ENCODE measurements at regions not wholly inside any gene's neighbourhood (a gene's known extent, or its start where the extent isn't known, plus 50 kb on each side); places are given as distances from the start of the nearest gene placed in this dataset.

- intact Hi-C loops (cut with micrococcal nuclease) (no loop called here), dilution Hi-C loops (cut with MboI; ENCODE audit: extremely low pct_ligation_motif_present, low sequenced_read_pairs) (no loop called here)
- ChIA-PET POLR2A (no interaction called here), CTCF (no interaction called here)
- H4K20me1 ChIP-seq (replicated peaks; ENCODE audit: control insufficient read depth, extremely low read depth, insufficient read depth, low read length), result no peaks in the 10 kb centered on the region
- no peak overlapping the region for H2AFZ ChIP-seq (ENCODE audit: low read depth, low read length)
- TF ChIP-seq FOS (IDR thresholded peaks at IDR 0.05; ENCODE audit: borderline replicate concordance, insufficient read depth, low read length), result no peak
- no peak for TF ChIP-seq GATA2 (IDR thresholded peaks at IDR 0.05; ENCODE audit: insufficient read depth, insufficient read length, low read depth, low read length)
- H3K9ac ChIP-seq (replicated peaks; ENCODE audit: extremely low read depth, insufficient read depth, low read length), result no peak overlapping the region
- H3K9me3 ChIP-seq (replicated peaks; ENCODE audit: control insufficient read depth, insufficient read depth, low read length), result no peaks in the 10 kb centered on the region
- H3K79me2 ChIP-seq (ENCODE audit: control insufficient read depth, insufficient read depth, low read length), result no peaks in the 10 kb centered on the region
- H3K36me3 ChIP-seq (ENCODE audit: control insufficient read depth in 2 of 2, extremely low read depth in 1 of 2, insufficient read depth in 2 of 2, low read length in 2 of 2), result no peaks in the 10 kb centered on the region
- H3K4me2 ChIP-seq (ENCODE audit: insufficient read depth, low read length), result no peak overlapping the region
- H3K27me3 ChIP-seq (ENCODE audit: control insufficient read depth in 2 of 2, insufficient read depth in 2 of 2, low read length in 2 of 2), result no peaks in the 10 kb centered on the region
- DNase-seq (ENCODE audit: low read depth, low spot score) (no peak), FAIRE-seq (no peak)
- H3K27ac ChIP-seq (ENCODE audit: insufficient read depth, low read depth, low read length), result no peak overlapping the region
- H3K4me1 ChIP-seq (ENCODE audit: control insufficient read depth, extremely low read depth, insufficient read depth, low read length), result no peaks in the 10 kb centered on the region
- no peaks in the 10 kb centered on the region for H3K9me1 ChIP-seq (replicated peaks; ENCODE audit: control insufficient read depth, extremely low read depth, insufficient read depth, low read length)
- BruUV-seq (replicated peaks), result no TSS peak
- H3K4me3 ChIP-seq (replicated peaks in 1 of 3; ENCODE audit: insufficient read depth in 1 of 3, low read depth in 1 of 3, low read length in 3 of 3), result no peak overlapping the region
These were observed 814.5 kb downstream of the KCNJ18 start for GRCh38 chr17:22506861-22507260.

DNA sequence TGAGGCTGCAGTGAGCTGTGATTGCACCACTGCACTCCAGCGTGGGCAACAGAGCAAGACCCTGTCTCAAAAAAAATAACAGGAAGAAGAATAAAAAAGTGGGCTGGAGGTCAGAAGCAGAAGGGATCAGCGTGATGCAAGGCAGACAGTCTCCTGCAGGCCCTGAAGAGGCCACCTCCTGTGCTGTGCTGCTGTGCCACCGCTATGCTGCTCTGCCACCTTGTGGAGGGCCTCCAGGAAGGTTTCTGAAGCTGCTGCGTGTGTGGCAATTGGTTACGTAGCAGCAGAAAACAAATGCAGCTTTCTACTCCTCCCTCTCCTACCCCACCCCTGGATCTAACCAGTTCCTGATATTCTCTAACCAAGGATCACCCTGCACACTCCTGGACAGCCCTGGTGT lies 815.5 kb downstream of the KCNJ18 start:
- H3K4me3 ChIP-seq (replicated peaks in 1 of 3; ENCODE audit: insufficient read depth in 1 of 3, low read depth in 1 of 3, low read length in 3 of 3), result no peak overlapping the region
- CTCF ChIA-PET, result no interaction called here
- dilution Hi-C loops (cut with MboI; ENCODE audit: extremely low pct_ligation_motif_present, low sequenced_read_pairs), result no loop called here

More for the DNA sequence above, 815.5 kb downstream of the KCNJ18 start:
- TF ChIP-seq, protein P1, sequence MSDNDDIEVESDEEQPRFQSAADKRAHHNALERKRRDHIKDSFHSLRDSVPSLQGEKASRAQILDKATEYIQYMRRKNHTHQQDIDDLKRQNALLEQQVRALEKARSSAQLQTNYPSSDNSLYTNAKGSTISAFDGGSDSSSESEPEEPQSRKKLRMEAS (IDR thresholded peaks at IDR 0.05; ENCODE audit: insufficient read depth, insufficient read length), result no peak
- TF ChIP-seq POLR2AphosphoS5 (IDR thresholded peaks at IDR 0.05; ENCODE audit: insufficient read depth, low read depth, low read length) (no peak), POLR2A (IDR thresholded peaks at IDR 0.05; ENCODE audit: low read depth, low read length) (no peak), EZH2 (IDR thresholded peaks at IDR 0.05; ENCODE audit: borderline replicate concordance, low read depth, low read length, severe bottlenecking) (no peak), MYC (IDR thresholded peaks at IDR 0.05; ENCODE audit: low read depth, low read length) (no peak), FOS (IDR thresholded peaks at IDR 0.05; ENCODE audit: borderline replicate concordance, insufficient read depth, low read length) (no peak), CTCF (IDR thresholded peaks at IDR 0.05; ENCODE audit: extremely low read depth in 1 of 2, insufficient read depth in 1 of 2, low read depth in 1 of 2, low read length in 2 of 2) (no peak), GATA2 (IDR thresholded peaks at IDR 0.05; ENCODE audit: insufficient read depth, insufficient read length, low read depth, low read length) (no peak), JUN (IDR thresholded peaks at IDR 0.05; ENCODE audit: borderline replicate concordance, insufficient read depth, insufficient read length, low read depth) (no peak)
- Histone ChIP-seq H3K9ac (replicated peaks; ENCODE audit: extremely low read depth, insufficient read depth, low read length) (no peak overlapping the region), H3K4me2 (ENCODE audit: insufficient read depth, low read length) (no peak overlapping the region), H3K9me3 (replicated peaks; ENCODE audit: control insufficient read depth, insufficient read depth, low read length) (no peaks in the 10 kb centered on the region), H3K36me3 (ENCODE audit: control insufficient read depth in 2 of 2, extremely low read depth in 1 of 2, insufficient read depth in 2 of 2, low read length in 2 of 2) (no peaks in the 10 kb centered on the region), H3K79me2 (ENCODE audit: control insufficient read depth, insufficient read depth, low read length) (no peaks in the 10 kb centered on the region), H3K9me1 (replicated peaks; ENCODE audit: control insufficient read depth, extremely low read depth, insufficient read depth, low read length) (no peaks in the 10 kb centered on the region), H3K27ac (ENCODE audit: insufficient read depth, low read depth, low read length) (no peak overlapping the region), H3K4me1 (ENCODE audit: control insufficient read depth, extremely low read depth, insufficient read depth, low read length) (no peaks in the 10 kb centered on the region), H2AFZ (ENCODE audit: low read depth, low read length) (no peak overlapping the region), H4K20me1 (replicated peaks; ENCODE audit: control insufficient read depth, extremely low read depth, insufficient read depth, low read length) (no peaks in the 10 kb centered on the region), H3K27me3 (ENCODE audit: control insufficient read depth in 2 of 2, insufficient read depth in 2 of 2, low read length in 2 of 2) (no peaks in the 10 kb centered on the region)
- intact Hi-C loops (cut with micrococcal nuclease), result no loop called here
- FAIRE-seq (no peak), DNase-seq (ENCODE audit: low read depth, low spot score) (no peak)
- no TSS peak for BruUV-seq (replicated peaks)
- POLR2A ChIA-PET, result no interaction called here
